Forelimb muscle (tissue), 1 donor: ENCODE measurements at regions not wholly inside any gene's neighbourhood (a gene's known extent, or its start where the extent isn't known, plus 50 kb on each side); places are given as distances from the start of the nearest gene placed in this dataset.

ENCODE experiments used
- DNase-seq: peaks from one replicate; pipeline ENCODE4 v3.0.0-alpha.2; 2013; ENCODE audit warnings: low read depth

DNA sequence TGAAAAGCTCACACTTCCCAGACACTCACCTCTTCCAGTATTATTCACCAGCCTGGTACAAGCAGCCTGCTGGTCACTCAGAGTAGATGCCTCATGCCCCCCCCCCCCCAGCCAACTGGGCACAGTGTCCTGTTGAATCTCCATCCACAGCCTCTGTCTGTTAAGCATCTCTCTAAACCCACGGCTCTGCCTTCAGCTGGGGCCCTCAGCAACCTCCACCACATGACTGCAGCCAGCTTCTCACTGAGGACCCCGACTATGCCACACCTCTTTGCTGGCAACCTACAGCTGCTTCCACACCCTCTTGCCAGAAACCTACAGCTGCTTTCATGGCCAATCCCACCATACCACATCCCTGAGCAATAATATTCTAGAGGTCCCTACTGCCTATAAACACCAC lies 113.1 kb downstream of the RHOU start:
- no peak for DNase-seq

DNA sequence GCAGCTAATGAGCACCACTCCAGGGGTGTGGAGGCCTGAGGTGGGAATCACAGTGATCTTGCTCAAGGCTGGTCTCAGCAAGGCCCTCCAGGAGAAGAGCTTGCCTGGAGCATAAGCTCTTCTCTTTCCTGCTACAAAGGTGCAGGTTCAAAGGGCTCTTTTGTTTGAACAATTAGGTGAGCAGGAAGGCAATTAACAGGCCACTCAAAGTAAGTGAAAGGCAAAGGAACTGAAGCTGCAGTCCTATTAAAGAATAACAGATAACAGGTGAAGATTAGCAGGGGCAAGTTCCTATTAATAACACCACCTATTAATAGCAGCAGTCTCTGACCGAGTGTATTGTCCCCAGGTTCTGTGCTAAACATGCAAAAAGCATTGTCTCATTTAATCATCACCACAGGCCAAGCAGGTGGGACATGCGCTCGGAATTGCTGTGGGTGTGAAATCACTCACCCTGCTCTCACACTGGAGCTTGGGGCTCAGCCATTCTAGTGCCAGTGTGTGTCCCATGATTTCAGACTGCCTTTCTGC lies 113.8 kb downstream of the RHOU start:
- DNase-seq, result no peak

DNA sequence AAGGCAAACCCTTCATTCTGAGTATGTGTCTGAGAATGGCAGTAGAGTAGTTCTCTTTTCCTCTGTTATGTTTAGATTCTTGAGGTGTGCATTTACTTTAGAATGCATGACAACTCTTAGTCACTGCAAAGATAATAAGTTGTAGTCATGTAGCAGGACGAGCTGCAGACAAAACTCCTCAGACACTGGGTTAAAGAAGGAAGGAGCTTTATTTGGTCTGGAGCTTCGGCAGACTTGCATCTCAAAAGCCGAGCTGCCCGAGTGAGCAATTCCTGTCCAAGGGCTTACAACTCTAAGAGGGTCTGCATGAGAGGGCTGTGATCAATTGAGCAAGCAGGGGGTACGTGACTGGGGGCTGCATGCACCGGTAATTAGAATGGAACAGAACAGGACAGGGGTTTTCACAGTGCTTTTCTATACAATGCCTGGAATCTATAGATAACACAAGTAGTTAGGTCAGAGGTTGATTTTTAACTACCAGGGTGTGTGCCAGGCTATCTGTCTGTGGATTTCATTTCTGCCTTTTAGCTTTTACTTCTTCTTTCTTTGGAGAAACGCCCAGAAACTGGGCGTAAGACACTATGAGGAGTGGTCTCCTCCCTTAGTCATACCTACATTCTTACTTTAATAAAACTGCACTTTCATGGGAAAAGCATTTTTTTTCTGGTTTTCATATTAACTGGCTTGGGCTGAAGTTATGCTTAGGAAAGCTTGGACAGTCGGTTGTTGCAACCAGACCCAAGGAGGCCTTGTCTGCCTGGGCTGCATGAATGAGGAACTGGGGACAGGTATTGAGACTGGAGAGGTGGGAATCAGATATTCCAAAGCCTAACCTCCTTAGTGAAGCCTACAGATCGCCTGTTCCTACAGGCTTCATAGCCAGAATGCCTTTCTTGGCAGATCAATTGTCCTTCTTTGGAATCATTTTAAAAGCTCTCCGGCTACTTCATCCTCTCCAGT lies 115.1 kb downstream of the RHOU start:
- DNase-seq, result no peak

DNA sequence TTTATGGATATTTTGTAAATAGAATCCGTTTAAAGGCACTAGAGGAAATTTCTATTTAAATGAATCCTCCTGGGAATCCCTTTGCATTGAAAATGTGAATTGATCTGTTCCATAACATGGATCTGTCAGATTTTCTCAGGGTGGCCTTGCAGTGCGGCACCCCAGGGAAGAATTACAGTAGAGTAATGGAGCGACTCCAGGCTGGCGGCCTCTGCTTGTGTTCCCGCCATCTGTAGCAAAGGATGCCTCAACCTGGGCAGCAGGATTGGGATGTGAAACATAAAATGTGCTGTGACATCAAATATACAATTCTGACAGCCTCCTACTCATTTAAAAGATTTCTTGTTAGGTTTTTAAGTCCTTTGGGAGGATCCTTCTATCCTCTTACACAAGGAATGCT lies 115.9 kb downstream of the RHOU start:
- no peak for DNase-seq

DNA sequence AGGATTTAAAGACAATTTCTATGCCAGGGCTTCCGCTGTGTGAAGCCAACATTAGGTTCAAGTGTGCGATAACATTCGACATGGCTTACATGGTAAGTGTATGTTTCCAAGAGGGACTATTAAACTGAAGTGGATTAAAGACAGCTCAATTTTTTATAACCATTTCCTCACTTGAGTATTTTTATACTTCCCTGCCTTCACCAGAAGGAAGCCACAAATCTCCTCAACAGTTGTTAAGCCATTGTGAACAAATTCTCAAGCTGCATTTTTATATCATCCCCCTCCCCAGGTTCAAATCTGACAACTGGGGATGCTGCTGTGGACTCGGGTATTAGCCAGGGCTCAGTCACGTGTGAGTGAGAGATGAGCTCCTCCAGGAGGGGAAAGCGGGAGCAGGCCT lies 116.3 kb downstream of the RHOU start:
- no peak for DNase-seq

DNA sequence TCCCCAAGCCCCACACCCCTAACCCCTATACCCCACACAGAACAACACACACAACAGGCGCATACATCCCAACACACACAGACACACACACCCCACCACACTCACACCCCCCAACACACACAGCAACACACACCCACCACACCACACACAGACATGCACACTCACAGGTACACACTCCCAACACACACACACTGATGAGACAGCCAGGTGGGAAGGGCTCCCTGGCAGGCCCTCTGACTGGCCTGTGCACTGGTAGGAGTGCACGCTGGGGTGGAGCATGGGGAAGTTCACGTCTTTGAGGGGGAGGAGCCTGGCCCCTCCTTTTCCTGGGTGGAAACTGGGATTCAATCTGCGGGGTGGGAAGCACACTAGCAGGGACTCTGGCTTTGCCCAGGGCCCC lies 116.7 kb downstream of the RHOU start:
- no peak for DNase-seq

DNA sequence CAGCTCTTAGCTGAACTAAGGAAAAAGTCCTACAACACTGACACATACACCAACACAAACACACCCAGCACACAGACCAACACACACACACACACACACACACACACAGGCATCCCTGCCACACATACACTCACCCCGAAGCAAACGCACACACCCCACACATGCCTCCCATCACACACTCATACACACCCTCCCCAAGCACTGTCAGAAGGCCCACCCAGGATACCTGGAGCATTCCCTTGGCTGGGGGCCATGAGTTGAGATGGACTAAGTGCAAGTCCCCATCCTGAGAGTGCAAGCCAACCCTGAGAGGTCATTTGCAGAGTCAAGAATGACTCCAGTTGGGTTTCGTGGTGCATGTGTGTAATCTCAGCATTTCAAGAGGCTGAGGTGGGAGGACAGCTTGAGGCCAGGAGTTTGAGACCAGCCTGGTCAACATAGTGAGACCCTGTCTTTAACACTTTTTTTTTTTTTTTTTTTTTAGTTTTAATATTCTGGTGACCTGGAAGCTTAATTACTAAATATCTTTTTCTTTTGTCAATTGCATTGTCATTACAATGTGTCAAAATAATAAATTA lies 117.3 kb downstream of the RHOU start:
- no peak for DNase-seq

DNA sequence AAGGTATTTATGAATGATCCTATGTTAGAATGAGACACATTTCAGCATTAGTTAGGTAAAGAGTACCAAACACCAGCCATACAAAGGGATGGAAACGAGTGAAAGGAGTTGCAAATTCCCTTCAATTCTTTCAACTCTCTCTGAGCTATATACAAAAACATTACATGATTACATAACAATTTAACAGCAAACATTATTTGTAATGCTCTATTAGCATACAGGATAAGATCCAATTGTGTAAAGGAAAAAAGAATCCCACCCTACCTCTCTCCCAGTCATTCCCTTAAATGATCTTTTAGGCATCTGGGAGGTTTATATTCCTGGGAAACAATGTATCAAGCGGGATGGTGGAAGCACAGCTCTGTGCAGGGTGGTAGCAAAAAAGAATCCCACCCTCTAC lies 117.9 kb downstream of the RHOU start:
- DNase-seq, result no peak

DNA sequence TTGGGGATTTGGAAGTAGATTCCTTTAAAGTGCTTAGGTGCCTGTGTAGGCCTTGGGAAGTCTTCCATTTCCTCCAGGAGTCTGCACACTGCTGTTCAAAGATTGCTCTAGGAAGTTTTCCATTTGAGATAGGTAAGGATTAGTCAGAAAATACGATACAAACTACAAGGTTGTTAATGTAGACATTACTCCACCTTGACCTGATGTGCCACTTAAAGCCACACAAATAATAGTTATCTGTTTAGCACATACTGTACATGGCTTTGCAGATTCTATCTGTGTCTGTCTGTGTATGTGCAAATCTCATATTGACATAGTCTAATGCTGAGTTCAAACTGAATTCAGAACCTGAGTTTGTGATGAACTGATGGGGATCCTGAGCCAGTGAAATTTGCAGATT lies 118.4 kb downstream of the RHOU start:
- DNase-seq, result no peak

DNA sequence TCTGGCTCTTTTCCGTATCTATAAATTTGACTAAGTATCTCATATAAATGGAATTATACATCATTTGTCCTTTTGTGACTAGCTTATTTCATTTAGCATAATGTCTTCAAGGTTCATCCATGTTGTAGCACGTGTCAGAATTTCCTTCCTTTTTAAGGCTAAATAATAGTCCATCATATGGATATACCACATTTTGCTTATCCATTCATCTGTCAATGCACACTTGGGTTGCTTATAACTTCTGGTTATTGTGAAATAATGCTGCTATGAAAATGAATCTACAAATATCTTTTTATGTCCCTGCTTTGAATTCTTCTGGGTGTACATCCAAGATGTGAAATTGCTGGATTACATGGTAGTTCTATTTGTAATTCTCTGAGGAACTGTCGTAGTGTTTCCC lies 119.6 kb downstream of the RHOU start:
- no peak for DNase-seq

DNA sequence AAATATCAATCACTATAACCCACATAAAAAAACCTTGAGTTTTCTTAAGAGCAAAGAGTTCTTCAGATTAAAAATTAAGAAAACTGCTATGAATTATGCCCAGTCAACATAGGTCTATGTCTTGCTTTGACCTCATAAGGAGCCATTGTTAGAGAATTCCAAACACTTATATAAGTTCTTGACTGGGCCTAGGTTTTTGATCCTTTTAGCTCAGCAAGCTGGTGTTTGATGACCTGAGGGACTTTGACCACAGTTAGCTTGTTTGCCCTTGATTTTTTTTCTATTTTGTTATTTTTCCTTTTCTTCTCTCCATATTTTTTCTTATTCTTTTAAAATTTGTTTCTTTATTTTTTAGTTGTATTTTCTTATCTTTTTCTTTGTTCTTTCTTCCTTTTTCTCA lies 122.3 kb downstream of the RHOU start:
- no peak for DNase-seq

DNA sequence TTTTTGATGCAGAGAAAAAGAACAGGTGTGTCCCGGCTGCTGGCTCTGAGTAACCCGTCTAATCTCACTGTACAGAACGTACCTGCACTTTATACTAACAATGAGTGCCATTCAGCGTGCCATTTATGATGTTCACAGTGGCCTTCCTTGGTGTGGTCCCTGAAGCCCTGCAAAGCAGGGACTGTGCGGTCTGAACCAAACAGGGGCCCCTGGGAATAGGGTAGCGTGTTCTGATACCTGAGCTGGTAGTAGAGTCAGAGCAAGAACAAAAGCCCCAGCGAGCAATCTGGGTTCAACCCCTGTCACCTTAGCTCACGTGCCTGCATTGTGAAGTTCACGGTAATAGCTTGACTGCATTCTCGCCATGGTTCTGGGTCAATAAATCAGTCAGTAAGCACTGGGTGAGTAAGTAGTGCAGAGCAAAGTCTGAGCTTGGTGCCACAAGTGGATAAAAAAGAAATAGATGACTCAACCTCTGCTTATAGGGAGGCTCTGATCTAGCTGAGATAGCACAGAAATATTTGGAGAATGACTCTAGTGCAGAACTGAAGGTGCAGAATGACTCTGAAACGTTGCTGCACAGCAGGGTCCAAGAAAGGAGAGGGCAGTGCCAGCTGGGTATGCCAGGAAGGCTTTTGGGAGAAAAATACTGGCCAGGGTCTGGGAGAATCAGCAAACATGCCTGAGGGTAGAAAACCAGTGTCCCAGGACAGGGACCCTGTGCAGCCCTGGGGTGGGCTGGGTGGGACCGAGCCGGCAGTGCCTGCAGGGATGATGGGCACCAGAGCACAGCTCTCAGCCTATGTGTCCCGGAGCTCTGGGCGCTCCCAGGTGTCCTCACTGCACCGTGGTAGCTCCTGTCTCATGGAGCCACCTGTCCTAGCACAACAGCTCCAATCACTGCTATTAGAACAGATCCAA lies 125.9 kb downstream of the RHOU start:
- DNase-seq, result no peak

DNA sequence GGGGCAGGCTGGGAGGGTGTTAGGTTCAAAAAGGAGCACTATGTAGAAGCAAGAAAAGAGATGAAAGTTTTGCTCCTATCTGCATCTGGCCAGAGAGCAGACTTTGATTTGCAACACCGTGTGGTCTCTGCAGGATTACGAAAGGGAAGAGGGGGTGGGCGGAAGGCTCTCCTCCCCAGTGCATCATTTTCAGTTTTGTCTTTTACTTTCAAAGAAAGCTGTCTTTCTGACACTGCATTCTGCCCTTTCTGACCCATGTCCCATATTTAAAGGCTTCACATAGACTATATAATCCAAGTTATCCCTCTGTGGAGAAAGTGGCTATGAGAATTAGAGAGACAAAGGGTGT lies 126.5 kb downstream of the RHOU start:
- no peak for DNase-seq

DNA sequence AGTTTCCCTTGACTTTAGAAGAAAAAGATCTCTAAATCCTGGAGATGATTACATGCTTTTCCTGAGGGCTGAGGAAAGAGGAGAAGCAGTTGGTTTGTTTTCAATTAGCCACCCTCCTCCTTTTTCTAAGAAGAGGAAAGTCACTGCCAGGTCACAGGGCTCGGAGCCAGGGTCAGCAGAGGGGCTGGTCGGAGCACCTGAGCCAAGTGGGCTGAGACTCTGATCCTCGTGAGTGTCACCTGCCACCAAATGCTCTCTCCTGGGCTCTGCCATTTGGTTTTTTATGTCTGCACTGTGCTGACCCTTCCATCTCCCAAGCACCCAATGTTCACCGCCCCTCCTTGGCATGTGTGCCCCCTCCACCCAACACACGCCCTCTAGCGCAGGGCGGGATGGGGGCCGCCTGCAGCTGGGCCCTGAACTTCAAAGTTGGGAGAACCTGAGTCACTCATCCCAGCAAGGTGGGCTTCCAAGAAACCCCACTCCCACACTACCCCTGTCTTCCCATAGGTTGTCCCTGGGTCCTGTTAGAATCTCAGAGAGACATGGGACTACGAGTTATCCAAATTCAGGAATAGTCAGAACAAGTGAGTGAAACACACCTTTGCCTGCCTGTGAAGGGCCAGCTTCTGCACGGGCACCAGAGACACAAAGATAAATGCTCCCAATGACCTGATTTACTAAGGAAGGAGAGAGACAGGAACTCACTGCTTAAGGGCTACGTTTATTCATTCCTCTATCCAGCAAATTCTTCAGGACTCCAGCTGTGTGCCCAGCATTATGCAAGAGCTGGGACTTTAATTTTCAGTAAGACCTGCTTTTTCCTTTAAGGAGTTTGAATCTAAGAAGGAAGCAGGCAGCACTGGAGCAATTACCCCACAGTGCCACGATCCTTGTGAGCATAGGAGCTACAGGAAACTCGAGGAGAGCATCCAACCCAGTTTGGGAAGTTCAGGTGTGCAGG lies 127.5 kb downstream of the RHOU start:
- no peak for DNase-seq

DNA sequence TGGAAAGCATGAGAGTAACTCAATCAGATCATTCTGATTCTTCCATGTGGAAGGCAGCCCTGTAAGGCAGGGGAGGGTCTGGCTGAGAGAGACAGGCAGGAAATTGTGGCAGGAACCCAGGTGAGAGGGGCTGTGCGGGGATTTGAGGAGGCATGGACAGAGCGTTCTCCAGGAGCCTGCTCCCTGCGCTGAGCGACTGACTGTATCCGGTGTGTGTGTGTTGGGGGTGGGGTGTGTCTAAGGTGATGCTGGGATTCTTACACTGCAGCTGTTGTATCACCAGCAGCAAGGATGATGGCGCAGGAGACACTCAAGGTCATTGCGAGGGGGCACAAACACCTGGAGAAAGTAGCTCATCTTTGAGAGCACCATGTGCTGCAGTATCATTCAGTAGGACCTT lies 128.5 kb downstream of the RHOU start:
- no peak for DNase-seq

DNA sequence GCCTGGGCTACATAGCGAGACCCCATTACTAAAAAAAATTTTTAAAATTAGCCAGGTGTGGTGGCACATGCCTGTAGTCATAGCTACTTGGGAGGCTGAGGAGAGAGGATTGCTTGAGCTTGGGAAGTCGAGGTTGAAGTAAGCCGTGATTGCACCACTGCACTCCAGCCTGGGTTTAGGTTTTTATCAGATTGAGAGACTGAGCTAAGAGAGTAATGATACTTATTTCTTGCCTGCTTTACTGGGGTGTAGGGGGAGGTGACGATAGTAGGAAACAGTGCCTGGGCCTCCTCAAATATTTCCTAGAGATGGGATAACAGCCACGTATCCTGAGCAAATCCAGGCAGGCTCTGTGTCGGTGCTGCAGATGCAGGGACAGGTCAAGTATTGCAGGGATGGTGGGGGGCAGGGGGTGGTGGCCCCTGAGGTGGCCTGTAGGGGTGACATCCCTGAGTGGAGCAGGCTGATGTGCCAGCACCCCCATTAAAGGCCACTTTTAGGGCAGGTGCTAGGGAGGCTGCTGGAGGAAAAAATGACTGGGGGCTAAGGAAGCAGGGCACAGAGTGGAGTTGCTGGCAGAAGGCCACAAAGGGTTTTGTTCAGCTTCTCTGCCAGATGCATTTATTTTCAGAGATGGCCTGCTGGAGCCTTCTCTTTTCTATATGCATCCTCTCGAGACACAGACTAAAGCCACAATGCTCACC lies 130.5 kb downstream of the RHOU start:
- DNase-seq, result no peak

DNA sequence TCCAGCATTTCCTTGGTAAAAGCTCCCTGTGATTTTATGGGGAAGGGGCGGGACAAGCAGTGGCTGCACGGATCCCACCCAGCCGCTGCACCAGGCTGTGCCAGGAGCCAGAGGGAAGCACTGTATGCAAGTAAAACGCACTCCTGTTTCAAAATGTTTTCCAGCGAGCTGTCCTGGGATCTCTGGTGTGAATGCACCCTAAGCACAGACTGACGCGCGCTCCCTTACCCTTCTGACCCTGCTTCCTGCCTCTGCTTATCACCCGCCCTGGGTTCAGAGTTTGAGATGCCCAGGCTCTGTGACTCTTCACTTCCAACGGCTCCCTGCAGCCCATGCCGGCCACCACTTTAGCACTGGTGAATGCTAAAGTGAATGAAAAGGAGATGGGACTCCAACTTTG lies 131.2 kb downstream of the RHOU start:
- DNase-seq, result no peak

DNA sequence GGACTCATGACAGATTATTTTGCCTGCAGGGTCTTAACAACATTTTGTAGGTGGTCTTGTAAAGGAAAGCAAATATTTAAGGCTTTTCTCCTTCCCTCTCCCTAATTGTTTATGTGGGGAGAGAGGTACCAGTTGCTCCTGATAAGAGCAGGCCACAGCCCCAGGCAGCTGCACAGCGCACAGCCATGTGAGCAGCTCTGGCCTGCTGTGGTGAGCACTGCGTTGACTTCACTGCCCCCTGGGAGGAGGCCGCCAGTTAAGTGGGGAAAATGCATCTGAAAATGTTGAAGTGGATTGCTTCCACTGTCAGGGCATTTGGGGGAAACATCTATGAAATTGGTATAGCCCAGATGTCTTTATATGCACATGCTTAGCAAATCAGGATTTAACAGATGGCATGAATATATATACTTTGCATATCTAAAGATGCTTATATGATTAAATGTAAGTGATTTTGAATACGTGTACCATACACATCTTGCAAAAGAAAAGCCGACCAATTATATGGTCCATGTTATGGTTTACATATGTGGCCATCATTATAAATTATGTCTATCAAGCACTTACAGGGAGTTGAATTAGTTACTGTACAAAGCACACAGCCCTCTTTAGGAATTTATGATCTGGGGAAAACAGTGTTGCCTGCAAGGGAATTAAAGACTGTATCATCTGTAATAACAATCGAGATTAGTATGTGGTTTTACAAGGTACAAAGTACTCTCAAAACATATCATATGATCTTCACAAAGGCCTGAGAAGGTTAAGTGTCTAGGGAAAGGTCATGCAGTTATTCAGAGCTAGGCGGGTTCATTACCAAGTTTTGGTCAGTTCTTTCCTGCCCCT lies 132.1 kb downstream of the RHOU start:
- no peak for DNase-seq

DNA sequence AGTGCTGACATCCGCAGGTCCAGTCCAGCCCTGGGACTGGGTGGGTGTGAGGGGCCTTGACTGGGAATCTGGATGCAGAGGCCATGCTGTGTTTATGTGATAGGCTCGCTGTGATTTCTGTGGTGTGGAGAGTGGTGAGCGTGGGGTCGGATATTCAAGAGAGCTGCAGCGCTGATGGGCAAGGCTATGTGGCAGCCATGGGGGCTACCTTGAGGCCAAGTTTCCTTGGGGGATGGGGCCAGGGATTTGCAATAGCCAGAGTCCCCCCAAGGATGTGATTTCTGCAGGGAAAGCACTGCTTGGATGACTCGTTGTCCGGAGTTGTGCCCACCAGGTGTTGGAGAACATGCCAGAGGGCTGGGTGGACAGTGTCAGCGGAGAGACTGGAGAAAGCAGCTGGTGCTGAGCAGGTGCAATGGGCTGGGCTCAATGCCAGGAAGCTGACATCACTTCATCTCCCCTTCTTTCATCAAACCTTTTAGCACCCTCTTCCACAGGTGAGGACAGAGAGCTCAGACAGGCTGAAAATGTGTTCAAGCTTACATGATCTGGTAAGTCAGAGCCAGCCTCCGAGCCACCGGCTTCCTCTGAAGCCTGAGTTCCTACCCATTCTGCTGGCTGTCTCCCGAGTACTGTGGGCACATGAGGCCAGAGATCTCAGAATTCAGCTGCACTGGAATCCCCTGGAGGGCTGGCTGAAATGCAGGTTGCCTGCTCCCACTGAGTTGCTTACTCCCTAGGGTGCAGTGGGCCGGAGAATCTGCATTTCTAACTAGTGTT lies 132.9 kb downstream of the RHOU start:
- DNase-seq, result no peak
